ENCODE measurements at regions not wholly inside any gene's neighbourhood (a gene's known extent, or its start where the extent isn't known, plus 50 kb on each side); places are given as distances from the start of the nearest gene placed in this dataset.

DNA sequence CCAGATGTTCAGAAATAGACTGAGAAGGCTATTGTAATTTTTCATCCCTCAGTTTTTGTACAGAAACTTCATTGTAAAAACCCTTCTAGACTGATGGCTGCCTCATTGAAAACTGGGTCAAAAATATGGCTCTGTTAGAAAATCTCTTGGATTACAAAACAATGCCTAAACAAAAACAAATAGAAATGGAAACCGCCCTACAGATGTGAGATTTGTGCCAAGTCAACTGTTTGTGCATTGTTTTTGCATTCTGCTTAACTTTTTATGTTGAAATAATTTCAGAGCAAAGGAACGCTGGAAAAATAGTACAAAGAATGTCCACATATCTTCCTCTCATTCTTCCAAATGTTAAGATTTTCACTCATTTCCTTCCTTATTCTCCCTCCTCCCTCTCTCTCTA lies 425.1 kb downstream of the FOXA2 start:
- TF ChIP-seq CTCF (IDR thresholded peaks at IDR 0.05; ENCODE audit: insufficient read depth, low read length) (no peak), POLR2AphosphoS5 (IDR thresholded peaks at IDR 0.05; ENCODE audit: low read depth) (no peak)

Data from HL-60 (cell line).